HG02852 (cell line): ENCODE measurements at regions not wholly inside any gene's neighbourhood (a gene's known extent, or its start where the extent isn't known, plus 50 kb on each side); places are given as distances from the start of the nearest gene placed in this dataset.

Source experiments
- ATAC-seq: cut with Tn5 transposase; IDR thresholded peaks from one replicate; pipeline ENCODE4 v1.9.1; 2021; ENCODE audit warnings: mild to moderate bottlenecking, moderate library complexity; ENCODE audit not compliant: unreplicated experiment

GRCh38 chr5:27532305-27532704, 493.9 kb upstream of the CDH9 start:
- no peak for ATAC-seq

GRCh38 chr5:27524515-27524914, 486.1 kb upstream of the CDH9 start:
- no peak for ATAC-seq

- no peak for ATAC-seq
These were observed 485.2 kb upstream of the CDH9 start for GRCh38 chr5:27523629-27524028.

GRCh38 chr5:27516437-27516836, 478.1 kb upstream of the CDH9 start:
- ATAC-seq, result no peak

- ATAC-seq, result no peak
These were observed 472.7 kb upstream of the CDH9 start for GRCh38 chr5:27511061-27511460.

- ATAC-seq, result no peak
These were observed 465.4 kb upstream of the CDH9 start for GRCh38 chr5:27503813-27504212.

- no peak for ATAC-seq
These were observed 463.9 kb upstream of the CDH9 start for GRCh38 chr5:27502236-27502635.

- ATAC-seq, result no peak
These were observed 459.1 kb upstream of the CDH9 start for GRCh38 chr5:27497491-27497890.

- no peak for ATAC-seq
These were observed 456.5 kb upstream of the CDH9 start for GRCh38 chr5:27494887-27495286.

- no peak for ATAC-seq
These were observed 453.5 kb upstream of the CDH9 start for GRCh38 chr5:27491746-27492439.

GRCh38 chr5:27491047-27491446, 452.7 kb upstream of the CDH9 start:
- ATAC-seq, result no peak

GRCh38 chr5:27489701-27490100, 451.3 kb upstream of the CDH9 start:
- no peak for ATAC-seq

GRCh38 chr5:27482663-27483062, 444.3 kb upstream of the CDH9 start:
- ATAC-seq, result no peak

- no peak for ATAC-seq
These were observed 441.5 kb upstream of the CDH9 start for GRCh38 chr5:27479859-27480258.

- no peak for ATAC-seq
These were observed 439.2 kb upstream of the CDH9 start for GRCh38 chr5:27477550-27477949.

GRCh38 chr5:27476356-27476988, 438.1 kb upstream of the CDH9 start:
- ATAC-seq, result no peak

- no peak for ATAC-seq
These were observed 436.7 kb upstream of the CDH9 start for GRCh38 chr5:27475063-27475462.

- ATAC-seq, result no peak
These were observed 436.0 kb upstream of the CDH9 start for GRCh38 chr5:27474395-27474794.

GRCh38 chr5:27474047-27474309, 435.6 kb upstream of the CDH9 start:
- ATAC-seq, result no peak

- no peak for ATAC-seq
These were observed 435.1 kb upstream of the CDH9 start for GRCh38 chr5:27473307-27474046.

- no peak for ATAC-seq
These were observed 434.5 kb upstream of the CDH9 start for GRCh38 chr5:27472871-27473270.

GRCh38 chr5:27472000-27472763, 433.8 kb upstream of the CDH9 start:
- peak; percentile 98 for ATAC-seq
